ENCODE measurements at regions not wholly inside any gene's neighbourhood (a gene's known extent, or its start where the extent isn't known, plus 50 kb on each side); places are given as distances from the start of the nearest gene placed in this dataset.

DNA sequence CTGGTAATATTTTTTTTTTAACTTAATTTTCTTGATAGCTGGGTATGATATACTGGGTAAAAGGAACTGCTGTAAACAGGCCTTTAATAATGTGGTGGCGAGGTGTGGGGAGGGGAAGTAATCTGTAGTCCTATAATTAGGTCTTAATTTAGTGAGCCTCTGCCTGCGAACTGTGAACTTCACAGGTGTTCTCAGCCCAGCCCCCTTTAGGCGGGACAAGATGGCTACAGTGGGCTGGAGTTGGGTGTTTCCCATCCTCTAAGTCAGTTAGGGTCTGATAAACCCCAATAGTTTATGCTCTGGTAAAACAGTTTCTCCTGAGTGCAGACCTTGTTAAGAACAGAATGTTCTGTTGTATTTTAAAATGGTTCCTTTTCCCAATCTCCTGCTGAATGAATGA, 97.6 kb upstream of the SERP2 start:
- DNase-seq (ENCODE audit: low read depth): no peak

DNA sequence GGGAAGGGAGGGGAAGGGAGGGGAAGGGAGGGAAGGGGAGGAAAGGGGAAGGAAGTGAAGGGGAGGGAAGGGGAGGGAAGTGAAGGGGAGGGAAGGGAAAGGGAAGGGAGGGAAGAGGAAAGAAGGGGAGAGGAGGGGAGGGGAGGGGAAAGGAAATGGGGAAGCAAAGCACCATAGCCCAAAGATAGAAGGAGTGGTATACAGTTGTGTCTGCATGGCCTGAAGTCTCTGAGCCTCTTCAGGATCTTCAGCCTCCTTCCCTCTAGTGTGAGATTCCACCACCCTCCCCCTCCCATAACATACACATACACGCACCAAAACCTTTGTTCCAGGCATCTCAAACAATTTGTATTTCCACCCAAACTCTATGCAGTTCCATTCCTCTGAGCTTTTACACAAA, 96.2 kb upstream of the SERP2 start:
- no peak for DNase-seq (ENCODE audit: low read depth)

DNA sequence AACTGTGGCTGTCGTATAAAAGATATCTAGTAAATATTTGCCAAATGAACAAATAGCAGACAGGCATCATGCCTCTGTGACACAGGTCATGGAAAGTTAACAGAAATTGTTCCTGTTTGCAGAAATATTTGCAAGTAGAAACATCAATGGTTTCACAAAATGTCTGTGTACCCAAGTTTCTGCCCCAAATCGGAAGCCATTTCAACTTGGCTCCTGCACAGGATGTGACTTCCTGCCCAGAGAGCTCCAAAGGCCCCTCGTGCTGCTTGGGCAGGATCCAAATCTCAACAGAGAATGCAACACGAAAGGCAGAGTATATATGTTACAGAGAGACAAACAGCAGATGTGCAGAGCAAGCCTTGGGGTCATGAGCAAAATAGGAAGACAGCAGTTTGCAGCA, 95.5 kb upstream of the SERP2 start:
- no peak for DNase-seq (ENCODE audit: low read depth)

DNA sequence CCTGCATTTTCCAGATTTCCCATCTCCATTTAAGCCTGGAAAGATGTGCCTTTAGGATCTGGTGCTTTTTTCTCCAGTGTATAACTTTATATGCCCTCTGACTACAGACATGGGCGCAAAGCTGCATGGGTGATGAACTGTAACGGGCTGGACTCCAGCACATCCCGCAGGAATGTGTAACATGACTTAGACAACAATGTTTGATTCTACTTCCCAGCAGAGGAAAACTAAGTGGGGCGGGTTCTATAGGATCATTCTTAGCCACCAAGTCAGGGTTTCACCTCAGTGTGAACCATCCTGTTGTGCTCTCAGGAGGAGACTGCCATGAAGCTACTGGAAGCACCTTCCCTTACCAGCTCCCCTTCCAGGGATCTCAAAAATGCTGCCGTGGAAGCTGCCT, 93.2 kb upstream of the SERP2 start:
- no peak for DNase-seq (ENCODE audit: low read depth)

DNA sequence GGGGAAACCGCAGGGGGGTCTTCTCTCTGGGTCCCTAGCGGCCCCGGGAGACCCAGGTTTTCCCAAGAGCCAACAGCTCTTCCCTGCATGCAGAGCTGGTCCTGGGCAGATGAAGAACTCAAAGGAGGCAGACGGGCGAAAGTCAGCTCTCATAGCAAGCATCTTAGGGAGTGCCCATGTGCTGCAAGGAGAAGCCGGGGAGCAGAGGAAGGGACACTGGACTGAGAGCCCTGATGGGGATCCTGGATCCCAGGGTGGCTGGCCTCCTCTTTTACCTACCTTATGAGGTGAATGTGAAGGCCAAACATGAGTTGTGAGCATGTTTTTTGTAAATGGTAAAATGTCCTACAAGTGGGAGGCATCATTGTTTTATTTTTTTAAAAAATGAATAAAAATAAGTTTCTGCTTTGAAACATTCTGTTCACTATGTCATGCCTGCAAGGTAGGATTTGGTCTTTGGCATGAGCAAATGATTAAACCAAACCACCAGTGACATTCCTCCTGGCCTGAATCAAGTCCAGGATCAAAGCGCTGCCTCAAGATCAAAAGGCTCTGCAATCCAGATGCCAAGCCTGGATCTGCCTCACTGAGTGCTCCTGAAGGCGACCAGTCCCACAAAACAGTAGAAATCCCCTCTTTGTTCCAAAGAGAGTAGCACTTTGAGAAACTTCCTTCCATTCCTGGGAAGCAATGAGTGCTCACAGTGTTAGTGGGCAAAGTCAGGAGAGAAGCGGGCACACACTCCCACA, 92.2 kb upstream of the SERP2 start:
- no peak for DNase-seq (ENCODE audit: low read depth)

DNA sequence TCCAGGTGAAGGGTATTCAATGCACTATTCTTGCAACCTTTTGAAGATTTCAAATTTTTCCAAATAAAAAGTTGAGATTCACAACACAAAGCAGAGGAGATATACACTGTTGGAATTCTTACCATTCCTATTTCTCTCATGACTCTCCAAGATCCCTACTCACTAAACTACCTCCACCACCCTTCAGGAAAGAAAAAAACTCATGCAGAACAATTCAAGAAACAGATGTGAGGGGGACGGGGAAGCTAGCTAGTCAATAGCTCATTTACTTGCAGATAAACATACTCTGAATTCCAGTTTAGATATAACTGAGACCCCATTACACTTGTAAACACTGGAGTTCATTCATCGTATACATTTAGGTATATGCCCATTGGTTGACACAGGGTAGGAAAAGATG, 90.0 kb upstream of the SERP2 start:
- no peak for DNase-seq (ENCODE audit: low read depth)

DNA sequence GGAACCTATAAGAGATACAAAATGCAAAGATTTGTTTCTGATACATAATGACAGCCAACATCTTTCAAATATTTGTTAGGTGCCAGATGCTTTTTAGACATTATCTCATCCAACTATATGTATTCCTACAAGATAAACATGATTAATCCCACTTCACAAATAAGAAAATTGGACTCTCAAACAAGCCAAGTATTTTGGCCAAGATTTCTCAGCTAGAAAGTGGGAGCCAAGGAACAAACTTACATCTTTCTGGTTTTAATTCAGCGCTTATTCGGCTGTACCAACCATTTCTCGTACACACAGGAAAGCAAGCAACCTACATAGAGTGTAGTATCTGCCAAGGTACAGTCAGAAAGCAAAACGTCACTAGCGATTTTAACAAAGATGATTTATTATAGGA, 85.7 kb upstream of the SERP2 start:
- DNase-seq (ENCODE audit: low read depth): no peak

DNA sequence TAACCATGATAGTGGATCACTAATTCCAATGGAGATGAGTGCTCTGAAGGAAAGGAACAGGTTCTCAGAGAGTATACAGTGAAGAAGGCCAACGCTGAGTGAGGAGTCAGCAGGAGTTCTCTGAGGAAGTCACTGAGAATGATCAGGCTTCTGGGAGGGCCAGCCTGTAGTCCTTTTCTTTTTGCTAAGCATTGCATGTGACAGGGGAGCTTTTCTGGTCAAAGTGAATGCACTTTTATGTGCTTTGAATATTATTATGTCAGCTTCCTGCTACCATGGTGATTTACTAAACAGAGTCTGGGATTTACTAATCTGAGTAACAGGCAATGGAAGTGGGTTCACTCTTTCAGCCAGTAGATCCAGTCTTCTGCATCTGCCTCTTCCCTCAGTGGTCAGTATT, 81.1 kb upstream of the SERP2 start:
- no peak for DNase-seq (ENCODE audit: low read depth)

DNA sequence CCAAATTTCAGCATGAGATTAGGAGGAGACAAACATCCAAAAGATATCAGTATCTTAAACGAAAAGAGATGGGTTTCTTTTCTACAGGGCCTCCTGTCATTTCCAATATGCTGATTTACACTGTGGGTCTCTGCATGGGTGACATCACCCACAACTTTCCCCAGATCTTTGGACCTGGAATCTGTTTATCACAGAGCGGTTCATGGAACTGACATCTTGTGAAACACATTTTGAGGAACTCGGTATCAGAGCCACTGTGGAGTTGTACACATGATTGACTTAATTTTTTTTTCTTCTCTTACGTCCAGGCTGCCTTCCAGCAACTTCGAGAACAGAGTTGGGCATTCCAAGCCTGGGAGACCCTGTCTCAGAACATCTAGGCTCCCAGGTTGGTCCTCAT, 80.2 kb upstream of the SERP2 start:
- no peak for DNase-seq (ENCODE audit: low read depth)

DNA sequence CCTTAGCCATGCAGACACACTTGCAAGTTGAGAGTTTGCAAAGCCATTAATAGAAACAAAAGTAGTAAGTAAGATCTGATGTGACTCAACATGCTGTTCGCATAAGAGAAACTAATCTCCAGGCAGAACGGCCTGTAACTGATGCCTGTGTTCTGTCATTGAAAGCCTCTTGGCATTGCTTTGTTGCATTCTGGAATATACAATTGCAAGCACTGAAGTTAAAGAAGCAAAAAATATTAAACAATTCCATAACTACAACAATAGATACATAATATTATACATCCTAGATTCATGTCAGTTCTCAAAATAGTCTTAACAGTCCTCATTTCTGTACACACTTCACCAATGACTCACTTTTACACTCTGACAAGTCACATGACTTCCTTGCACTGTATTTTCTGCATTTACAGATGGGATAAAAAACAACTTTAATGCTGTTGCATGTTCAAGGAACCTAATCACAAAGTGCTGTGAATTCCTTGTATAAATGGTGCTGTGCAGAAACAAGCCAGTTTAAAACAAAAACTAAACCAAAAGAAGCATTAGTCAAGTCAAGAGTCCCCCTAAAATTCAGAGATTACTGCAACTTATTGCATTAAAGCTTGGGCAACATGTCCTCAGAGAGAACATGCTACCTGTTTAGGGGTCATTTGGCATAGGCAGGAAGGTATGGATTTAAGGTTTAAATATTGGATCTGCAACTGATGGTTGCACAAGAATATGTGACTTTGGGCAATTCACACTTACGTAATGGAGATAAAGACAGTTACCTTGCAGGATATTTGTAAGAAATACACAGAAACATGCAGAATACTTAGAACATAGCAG, 79.5 kb upstream of the SERP2 start:
- no peak for DNase-seq (ENCODE audit: low read depth)

DNA sequence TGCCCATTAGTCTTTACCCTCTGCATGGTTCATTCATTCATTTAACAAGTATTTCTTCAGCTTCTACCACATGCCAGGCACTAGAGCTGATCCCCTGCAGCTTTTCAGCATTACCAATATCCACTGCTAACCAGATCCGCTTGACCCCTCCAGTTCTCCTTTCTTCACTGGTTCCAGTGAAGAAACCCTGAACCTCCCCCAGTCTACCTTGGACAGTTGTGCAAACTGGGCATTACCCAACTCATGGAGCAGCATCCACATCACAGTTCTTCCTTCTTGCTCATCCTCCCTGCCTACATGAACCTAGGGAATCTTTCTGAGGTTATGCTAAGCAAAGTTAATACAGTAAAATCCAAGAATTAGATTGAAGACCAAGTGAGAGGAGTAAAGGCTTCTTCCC, 78.7 kb upstream of the SERP2 start:
- DNase-seq (ENCODE audit: low read depth): no peak

DNA sequence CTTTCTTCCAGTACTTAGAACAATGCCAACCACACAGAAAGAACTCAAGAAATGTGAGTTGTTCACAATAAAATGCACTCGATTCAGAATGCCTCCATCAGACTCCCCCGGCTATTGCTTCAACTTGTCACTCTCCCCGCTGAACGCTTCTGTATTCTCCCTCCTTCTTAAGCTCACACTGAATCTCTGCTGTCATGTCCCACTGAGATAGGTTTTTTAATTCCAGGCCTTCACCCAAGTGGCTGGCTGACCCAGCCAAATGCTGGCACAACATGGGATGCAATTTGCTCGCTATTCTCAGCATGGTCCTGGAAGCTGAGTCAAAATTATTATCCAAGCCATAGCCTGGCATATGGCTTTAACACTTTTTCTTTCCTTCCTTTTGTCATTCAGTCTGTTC, 76.8 kb upstream of the SERP2 start:
- DNase-seq (ENCODE audit: low read depth): no peak

DNA sequence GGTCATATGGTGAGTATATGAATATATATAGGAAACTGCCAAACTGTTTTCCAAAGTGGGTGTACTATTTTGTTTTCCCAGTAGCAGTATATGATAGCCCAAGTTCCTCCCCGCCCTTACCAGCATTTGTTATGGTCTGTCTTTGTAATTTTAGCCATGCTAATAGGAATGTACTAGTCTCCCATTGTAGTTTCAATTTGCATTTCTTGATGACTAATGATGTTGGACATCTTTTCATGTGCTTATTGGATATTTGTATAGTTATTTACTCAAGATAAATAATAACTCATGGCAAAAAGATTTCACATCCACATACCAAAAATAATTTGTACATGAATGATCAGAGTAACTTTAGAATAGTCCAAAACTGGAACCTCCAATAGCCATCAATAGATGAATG, 75.3 kb upstream of the SERP2 start:
- no peak for DNase-seq (ENCODE audit: low read depth)

DNA sequence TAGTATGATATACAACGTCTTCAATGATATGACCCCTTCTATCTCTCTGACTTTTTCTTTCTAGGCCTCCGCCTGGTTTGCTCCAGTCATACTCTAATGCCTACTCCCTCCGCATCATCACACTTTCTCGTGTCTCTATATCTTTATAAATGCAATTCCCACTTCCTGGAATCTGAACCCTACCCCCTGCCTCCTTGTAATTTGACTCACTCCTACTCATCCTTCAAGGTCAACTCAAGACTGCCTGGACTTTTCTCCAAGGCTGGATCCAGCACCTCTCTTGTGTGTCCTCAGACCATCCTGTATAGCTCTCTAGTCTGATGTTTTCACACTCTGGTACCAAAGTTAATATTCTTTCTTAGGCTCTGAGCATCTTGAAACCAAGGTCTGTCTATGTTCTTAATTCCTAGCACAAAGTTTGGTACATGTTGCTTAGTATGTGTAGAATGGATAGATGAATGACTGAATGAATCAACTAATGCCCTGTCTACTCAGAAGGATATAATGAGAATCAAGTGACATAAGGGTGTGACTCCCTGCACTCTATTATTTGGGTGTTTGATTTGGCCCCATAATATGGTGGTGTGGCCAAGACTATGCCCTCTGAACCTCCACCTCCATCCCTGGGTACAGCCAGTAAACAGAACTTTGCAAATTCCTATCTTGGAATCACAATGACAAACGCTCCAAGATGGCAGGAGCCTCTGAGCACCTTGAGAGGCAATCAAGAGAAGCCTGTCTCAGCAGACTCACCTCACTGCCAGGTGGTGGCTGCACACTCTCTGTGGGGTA, 74.3 kb upstream of the SERP2 start:
- DNase-seq (ENCODE audit: low read depth): no peak

DNA sequence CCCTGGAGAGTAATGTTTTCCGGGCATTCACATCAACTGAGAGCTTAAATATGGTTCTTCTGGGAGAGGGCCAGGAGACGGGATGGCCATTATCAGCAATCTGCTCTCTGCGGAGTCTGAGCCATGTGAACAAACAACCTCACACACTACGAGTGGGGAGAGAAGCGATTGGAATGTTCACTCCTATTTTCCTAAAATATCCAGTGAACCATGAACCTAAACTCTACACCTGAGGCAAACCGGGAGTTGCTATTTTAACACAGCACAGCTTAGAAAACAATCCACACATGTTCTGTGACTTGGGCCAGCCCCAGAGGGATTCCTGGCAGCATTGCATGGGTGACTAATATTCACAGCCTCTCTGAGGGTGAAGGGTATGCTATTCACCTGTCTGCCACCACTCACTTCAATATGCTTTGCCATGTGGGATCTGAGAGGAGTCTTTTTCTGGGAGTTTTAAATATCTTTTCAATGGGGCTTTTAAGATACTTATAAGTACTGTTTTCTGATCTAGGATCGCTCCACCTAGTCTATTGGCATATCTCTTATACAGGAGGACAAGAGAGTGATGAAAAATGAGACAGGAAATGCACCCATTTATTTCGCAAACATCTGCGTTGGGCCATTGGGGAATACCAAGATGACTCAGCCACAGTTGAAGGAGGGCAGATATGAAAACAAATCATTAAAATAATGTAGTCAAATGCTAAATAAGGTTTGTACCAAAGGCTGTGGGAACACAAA, 72.6 kb upstream of the SERP2 start:
- no peak for DNase-seq (ENCODE audit: low read depth)

DNA sequence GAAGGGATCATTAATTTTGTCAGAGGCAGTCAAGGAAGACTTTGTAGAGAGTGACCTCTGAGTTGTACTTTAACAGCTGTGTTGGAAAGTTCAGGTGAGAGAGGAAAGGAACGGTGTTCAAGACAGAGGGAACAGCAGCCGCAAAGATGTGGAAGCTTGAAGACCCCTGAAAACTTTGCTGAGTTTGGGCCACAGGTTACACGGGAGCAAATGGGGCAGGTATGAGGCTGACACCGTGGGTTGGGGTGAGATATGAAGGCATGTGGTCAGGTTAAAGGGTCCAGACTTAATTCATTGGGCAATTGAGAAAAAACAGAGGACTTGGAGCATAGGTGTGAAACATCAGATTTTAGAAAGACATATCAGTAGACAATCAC, 72.0 kb upstream of the SERP2 start:
- DNase-seq (ENCODE audit: low read depth): no peak

DNA sequence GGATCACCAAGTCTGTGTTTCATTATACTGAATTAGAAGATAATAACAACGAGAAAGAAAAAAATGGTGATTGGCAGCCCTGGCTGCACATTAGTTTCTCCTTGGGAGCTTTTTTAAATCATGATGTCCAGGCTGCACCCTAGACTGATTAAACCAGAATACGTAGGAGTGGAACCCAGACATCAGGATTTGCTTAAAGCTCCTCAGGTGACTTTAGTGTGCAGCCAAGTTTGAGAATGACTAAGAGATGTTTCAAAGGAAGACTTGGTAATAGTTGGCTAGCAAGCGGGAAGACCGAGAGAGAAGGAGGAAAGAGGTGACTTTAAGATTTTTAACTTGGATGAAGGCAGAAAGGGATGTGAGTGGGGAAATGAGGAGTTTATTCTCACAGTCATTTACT, 71.4 kb upstream of the SERP2 start:
- DNase-seq (ENCODE audit: low read depth): no peak

DNA sequence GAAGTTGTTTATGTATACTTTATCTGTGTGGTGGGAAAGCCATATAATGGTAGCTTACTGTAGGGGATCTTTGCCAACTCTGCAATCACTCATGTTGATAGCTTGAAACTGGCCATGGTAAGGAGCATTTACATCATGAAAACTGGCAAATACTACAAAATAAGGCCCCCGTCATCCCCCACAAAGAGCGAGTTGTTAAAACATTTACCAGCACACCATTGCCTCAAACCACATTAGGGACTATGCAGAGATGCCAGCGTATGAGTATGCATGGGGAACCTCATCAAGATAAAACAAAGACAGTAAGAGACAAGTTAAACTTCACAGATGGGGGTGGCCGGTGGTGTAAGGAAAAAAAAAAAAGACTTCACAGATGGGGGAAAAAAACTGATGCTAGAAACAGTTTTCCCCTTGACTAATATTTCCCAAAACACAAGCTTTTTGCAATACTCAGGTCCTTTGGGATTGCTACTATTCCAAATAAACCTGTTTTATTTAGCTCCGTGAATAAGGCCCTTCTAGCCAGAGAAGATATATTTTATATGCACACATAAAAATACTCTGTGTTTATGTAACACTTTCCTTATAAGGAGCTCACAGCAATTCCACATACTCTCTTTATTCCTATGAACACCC, 70.6 kb upstream of the SERP2 start:
- no peak for DNase-seq (ENCODE audit: low read depth)

DNA sequence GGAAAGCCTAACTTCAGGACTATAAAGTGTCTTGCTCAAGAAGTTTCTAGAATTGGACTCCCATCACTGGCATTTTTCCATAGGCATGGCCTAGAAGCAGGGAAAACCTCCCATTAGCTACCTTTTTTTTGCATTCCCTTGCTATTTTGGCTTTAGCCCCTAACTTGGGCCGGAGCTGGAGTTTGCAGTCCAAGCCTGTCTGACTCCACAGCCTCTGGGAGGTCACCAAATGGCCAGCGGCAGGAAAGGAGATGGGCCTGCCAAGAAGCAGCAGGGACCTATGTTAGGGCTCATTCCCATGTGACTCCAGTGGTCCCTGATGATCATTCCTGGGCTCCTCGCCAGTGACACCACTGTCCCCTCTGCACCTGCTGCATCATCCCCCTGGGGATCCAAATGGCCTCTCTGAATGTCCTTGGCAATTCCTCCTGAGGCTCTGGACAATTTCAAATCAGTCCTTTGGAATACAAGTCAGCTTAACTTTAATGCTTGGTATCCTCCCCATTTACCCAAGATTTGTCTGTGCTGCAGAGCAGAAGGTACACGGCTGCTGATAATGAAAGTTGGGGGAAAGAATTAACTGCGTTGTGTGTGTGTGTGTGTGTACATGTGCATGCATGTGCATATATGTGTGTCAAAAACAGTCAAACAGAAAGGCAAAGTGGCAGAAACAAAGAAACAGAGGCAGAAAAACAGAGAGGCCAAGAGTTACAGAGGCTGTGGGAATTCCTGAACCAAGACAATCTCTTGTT, 69.8 kb upstream of the SERP2 start:
- no peak for DNase-seq (ENCODE audit: low read depth)

DNA sequence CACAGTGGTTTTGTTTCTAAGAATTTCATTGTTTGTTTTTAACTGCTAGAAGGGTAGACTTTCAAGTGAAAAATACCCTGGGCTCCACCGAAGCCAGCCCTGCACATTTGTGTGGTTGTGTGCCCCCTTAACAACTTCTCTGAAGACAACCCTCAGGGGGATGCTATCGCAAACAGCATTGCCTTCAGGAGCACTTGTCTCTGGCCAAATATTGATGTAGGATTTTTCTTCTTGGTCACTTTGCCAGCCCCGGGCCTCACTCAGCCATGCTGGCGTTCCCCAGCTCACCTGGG, 69.2 kb upstream of the SERP2 start:
- DNase-seq (ENCODE audit: low read depth): no peak

DNA sequence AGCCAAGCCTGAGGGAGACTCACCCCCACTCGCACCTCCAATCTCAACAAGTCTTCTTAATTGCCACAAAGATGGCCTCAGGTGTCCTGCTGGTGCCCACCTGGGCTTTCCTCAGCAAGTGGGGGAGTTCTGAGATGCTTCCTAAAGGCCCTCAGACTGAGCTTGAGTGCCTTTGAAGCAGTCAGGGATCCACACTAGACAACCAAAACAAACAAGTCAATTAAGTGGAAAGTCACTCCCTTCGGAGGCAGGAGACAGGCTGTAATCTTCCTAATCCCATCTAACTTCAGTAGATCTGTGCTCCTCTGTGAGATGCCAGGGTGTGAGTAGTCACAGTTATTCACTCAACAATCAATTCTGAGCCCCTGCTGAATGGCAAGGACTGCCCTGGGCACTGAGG, 68.3 kb upstream of the SERP2 start:
- DNase-seq (ENCODE audit: low read depth): no peak
